ENCODE measurements at regions not wholly inside any gene's neighbourhood (a gene's known extent, or its start where the extent isn't known, plus 50 kb on each side); places are given as distances from the start of the nearest gene placed in this dataset.

DNA sequence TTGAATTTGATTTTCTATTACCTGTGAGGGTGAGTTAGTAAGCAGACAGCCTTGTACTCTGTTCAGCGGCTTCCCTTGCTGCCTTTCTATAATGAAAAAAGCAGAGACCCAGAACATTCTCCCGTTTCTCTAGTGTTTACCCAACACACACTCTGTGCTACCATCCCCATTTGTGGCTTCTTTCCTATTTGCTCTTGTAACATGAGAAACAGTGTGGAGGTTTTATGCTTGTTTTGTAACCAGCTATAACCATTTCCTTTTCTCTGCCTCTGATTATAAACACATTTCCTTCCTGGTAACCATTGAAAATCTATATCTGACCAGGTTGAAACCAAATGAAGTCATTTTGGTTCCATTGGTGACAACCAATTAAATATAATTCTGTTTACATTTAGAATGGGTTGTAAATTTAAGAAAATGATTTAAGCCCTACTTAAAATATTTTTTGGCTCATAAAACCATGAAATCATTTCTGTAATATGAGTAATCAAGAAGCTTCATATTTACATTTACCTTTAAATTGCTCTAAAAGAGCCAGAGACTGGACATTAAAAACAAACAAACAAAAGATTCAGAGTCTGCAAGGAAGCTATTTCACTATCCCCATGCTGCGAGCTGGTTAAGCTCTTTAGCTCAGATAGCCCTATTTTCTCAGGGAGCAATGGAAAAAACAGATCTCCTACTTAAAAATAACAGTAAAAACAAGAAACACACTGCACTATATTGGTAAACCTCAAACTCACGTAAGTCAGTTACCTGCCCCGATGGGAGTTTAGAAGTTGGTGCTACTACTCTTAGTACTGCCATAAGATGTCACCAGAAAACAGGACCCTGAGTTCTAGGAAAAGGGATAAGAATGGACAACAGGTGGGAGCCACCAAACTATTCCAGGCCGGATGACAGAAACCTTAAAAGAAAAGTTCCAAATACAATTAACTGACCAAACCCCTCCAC lies 206.5 kb upstream of the EEA1 start:
- no peak for DNase-seq

- DNase-seq = no peak
Measured at GRCh38 chr12:93136253-93137055, 207.4 kb upstream of the EEA1 start.

DNA sequence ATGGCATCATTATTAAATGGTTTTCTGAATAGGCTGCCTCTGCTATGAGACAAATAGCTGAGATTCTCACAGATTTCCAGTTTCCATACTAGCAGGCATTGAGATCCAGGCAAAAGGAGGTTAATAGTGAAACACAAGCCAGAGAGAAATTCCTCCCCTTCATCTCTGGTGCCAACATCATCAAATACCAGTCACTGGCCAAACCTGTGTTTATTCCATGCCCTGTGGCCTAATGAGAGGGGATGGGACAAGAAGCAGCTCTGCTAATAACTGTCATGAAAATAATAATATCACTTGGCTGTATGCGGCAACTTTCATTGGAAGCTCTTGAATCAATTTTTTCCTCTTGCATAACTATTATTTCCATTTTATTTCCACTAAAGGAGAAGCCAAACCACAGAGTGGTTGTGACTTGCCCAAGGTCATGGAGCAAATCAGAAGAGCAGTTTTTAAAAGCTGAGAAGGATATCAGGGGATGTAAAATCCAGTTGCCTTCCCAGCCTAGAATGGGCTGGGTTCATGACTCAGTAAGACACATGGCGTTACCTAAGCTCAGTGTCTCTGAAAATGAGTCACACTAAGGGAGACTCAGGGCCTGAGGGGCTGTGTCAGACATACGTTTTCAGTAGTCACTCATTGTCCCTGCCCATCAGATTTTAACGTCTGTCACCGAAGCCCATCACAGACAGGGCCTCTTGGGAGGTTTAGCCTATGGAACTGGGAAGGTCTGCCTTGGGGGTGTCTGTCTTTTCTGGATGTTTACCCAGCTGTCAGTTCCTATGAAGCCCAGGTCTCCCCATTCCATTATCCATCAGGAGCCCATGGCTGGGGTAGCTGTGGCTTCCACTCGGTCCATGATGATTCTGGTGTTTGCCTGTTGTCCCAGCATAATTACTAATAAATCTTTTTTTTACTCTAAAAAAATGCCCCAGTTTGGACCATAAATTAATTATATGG lies 208.8 kb upstream of the EEA1 start:
- DNase-seq = no peak

DNA sequence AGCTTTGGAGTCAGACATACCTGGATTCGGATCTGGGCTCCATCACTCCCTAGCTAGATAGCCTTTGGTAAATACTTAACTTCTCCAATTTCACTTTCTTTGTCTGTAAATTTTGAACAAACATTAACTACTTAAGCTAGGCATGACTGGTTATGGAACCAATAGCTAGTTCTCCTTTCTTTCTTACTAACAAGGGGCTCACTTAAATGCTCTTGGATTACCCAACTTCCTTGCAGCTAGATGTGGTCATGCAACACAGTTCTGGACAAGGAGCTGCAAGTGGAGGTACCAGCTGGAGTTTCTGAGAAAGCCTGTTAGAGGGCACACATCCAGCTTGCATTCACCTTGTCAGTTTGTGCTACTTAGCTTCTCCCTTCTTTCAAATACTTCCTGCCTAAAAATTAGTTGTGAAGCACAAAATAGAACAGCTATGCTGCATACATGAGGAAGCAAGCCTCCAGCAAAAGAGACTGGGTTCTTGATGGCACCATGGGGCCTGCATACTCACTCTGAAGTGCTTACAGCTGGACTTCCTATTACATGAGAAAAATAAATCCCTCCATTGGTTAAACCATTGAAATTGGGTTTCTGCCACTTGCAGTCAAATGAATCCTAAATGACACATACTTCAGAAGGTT lies 210.1 kb upstream of the EEA1 start:
- DNase-seq = no peak

DNA sequence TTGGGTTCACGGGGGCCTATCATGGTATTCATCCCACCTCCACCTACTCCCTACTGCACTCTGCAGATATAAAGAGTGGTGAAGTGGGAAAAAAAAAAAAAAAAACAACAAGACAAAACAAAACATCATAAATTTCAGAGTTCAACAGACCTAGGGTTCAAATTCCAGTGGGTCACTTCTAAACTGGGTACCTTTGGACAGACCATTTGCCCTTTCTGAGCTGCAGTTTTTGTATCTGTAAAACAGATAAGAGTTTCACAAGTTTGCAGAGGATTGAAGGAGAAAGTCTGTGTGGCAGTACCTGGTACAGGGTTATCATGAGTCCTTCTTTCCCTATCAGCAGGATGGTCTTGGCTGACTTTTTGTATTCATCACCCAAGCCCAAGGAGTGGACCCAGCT lies 211.2 kb upstream of the EEA1 start:
- DNase-seq = no peak

DNA sequence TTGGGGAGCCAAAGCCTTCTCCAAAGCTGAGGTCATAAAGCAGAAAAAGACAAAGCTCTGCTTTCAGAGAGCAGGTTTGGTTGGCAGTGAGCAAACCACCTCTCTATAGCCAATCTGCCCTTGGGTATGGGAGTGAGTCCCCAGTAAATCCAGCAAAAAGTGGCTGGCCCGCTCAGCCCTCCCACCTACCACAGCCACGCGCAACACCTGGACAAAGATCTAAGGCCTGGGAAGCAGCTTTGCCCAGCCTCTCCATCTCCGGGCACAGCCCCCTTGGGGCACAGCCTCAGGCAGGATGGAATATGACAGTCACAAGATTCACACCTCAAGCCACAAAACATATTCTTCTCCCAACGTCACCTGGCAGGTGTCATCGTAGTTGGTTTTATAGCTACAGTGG lies 211.7 kb upstream of the EEA1 start:
- DNase-seq = no peak

DNA sequence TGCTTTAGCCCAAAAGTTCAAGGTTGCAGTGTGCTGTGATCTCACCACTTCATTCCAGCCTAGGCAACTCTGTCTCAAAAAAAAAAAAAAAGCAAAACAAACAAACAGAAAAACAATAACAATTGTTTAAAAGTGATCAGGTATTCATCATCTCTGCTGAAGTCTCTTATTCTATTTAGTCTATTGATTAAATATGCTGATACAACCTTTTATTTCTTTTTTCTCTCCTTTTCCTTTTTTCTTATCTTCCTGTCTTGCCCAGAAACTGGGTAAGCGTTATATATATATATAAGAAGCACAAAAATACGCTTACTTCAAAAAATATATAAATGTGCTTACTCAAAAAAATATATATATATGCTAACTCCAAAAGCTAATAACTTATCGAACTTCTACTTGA lies 213.8 kb upstream of the EEA1 start:
- no peak for DNase-seq

DNA sequence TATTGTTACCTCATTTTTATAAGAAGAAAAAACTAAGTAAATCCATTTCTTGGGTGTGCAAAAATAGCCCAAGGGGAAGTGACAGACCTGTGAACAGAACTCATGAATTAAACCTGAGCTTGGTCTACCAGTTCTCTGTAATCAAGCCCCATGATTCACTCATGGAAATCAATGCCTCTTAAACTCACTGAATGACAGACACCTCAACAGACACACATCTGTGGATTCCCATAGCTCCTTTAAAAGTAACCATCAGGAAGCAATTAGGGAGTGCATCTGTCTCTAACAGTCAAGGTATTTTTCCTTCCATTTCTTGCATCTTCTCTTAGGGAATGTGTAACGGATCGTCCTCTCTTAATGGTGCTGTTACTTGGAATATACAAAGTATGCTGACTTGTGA lies 215.0 kb upstream of the EEA1 start:
- no peak for DNase-seq

GRCh38 chr12:93145086-93145485 lies 216.0 kb upstream of the EEA1 start:
- no peak for DNase-seq

GRCh38 chr12:93146263-93146939 lies 217.3 kb upstream of the EEA1 start:
- no peak for DNase-seq

DNA sequence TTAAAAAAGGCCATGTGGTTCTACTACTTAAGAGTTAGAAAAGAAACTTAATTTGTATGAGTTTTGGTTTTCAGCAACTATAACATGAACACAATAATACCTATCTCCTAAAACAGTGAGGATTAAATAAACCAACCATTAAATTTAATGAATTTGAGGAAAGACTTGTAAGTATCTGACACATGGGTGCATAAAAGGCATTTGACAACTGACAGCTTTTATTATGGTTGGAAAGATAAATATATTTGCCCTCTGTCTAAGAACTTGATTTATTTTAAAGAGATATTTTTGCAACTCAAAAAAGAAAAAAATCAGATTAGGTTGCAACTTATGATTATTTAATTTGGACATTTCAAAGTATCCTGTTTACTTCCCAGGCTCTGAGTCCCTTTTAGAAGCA lies 217.9 kb upstream of the EEA1 start:
- DNase-seq = no peak

- no peak for DNase-seq
Measured at GRCh38 chr12:93148412-93148811, 219.3 kb upstream of the EEA1 start.

DNA sequence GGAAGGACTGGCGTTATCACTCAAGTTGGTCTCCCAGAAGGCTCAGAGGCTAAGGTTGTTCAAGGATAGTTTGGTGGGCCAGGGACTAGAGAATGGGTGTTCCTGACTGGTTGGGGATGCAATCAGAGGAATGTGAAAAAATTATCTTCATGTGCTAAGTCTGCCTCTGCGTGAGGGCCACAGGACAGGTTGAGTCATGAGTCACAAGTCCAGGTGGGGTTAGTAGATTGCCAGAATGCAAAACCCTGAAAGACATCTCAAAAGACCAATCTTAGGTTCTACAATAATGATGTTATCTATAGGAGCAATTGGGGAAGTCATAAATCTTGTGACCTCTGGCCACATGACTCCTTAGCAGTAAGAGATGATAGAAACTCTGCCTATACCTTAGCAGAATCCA lies 220.1 kb upstream of the EEA1 start:
- no peak for DNase-seq

DNA sequence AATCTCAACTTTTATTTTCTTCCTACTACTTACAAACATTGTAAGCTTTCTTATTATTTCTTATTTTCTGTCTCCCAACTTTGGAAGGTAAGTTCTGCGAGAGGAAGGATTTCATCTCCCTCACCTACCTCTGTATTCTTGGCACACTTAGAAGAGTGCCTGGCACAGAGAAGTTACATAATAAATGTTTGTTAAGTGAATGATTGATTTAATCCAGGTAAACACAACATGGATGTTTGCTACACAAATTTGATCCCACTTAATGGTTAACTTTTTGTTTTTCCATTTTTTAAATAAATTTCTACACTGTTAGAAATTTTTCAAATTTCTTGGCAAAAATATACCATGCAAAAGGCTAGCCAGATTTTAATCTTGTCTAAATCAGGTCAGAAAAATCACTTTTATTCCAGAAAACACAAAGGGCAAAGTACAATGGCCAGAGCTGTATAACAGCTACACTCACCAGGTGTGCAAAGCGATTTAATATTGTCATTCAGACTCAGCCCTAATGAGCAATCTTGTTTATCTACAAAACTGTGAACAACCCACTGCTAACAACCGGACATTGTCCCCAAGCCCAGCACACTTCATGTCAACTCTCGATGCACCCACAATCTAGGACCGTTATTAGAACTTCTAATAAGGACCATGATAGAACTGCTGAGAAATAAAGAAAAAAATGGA lies 222.1 kb upstream of the EEA1 start:
- DNase-seq = no peak

DNA sequence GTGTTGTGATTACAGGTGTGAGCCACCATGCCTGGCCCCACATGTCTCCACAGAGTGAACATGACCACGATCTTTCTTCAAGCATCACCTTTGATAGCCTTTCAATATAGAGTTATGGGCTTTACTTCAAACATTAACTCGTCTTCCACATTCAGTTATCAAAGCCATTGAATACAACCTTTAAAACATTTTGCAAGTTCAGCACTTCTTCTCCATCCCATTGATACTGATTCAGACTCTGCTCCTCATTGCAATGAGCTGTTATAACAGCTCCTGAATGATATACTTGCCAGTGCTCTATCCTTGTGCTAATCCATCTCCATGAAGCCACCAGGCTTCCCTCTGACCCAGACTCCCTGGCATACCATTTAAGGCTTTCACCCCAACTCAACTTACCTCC lies 223.5 kb upstream of the EEA1 start:
- no peak for DNase-seq

GRCh38 chr12:93153321-93153720 lies 224.2 kb upstream of the EEA1 start:
- DNase-seq = no peak

GRCh38 chr12:93154096-93154728 lies 223.5 kb upstream of the NUDT4 start:
- DNase-seq = no peak

DNA sequence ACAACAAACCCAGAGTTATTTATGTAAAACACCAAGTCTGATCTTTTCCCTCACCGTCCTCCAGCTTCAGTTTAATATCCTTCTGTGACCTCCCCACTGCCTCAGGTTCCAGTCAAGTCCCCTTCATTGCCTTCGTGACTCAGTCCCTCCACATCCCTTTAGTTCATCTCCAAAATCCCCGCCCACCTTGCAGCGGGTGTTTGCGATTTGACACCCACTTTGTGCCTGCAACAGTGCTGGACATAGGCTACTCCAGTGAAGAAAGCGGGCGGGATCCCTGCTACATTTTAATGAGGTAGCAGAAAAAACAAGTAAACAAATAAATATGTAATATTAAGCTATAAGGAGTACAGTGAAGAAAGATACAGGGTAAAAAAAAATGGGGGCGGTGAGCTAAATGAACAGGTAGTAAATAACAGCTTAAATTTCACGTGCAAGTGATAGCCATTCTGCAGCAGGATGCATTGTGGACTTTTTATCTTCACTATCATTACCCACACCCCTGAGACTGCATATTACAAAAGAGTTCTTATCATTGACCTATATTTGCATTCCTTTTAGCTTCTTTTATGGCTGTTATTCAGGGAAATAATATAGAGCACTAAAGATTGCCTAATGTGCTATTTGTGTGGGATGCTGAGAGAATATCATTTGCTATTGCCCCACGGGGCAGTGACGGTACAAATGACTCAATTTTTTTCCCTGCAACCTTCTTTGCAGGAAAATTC lies 222.8 kb upstream of the NUDT4 start:
- DNase-seq = no peak

- DNase-seq = no peak
Measured at GRCh38 chr12:93156086-93156716, 221.5 kb upstream of the NUDT4 start.
